T1000 (cell line): ENCODE measurements at regions not wholly inside any gene's neighbourhood (a gene's known extent, or its start where the extent isn't known, plus 50 kb on each side); places are given as distances from the start of the nearest gene placed in this dataset.

Experiments
- DNase-seq: peaks from one replicate; lab custom pipeline; 2025; ENCODE audit warnings: mixed read lengths; lab: John Stamatoyannopoulos, UW

DNA sequence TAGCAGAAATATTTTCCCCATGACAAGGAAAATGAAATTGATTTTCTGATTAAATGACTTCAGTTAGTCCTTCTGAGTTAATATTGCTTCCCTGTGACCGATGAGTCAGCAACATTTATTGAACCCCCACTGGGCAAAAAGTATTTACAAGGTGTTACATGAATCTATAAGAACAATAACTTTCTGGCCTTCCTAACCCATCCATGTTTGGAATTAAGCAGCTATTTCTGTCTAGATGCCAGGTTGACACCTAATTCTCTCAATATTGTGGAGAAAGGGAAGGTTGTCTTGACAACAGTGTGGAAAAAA lies 112.9 kb upstream of the JAZF1 start:
- DNase-seq, result no peak

DNA sequence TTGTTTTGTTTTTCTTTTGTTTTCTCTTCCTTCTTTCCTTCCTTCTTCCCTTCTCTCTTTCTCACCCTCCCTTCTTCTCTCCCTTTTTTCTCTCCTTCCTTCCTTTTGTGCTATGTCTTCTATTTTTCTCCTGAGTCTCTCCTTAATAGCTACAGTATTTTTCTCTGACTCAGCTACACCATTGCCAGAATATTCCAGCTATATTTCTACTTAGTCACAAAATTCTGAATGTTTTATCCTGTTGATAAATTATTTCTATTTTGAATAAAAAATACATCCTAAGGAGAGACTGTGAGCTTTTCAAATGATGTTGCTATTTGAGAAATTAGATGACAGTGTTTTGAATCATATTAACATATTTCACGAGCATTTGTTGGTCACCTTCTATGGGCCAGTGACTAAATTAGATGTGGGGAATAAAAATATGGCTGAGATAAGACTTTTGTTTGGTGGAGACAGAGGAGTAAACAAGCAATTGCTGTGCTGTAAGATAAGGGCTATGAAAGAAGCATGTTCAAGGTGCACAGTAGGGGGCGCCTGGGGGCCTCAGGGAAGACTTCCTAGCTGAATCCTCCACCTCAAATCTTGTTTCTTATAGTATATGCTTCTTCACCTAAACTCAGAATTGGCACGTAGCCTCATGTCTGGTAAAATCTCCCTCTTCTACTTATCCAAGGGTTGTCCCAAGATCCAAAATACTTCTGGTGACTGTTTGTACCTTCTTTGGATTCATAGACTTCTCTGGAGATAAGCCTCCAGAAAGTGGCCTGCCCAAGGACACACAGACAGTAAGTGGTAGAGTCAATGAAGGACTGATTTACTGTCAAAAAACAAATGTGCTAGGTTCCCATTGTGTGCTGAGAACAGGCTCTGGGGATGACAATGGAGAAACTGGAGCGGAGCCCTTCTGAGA lies 115.5 kb upstream of the CREB5 start:
- no peak for DNase-seq

DNA sequence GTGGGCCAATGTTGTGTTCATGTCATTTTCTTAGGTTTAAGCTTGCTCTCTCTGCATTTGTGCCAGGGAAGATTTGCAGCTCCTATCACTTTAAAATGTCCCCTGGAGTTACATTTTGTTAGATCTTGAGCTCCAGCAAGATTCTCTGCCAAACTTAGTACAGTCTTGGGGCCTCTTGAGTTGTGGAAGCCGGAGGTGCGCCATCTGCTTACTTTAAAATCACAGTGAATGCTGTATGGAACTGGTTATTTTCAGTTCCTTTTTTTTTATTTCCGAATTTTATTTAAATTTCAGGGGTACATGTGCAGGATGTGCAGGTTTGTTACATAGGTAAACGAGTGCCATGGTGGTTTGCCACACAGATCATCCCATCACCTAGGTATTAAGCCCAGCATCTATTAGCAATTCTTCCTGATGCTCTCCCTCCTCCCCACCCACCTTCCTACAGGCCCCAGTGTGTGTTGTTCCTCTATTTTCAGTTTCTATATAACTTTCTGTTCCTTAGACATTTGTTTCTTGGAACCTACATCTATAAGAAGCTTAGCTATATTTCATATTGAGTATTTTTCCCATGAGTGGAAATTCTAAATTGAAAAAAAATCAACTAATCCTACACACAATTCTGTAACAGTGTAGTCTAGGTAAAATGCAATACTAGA lies 114.4 kb upstream of the CREB5 start:
- no peak for DNase-seq

DNA sequence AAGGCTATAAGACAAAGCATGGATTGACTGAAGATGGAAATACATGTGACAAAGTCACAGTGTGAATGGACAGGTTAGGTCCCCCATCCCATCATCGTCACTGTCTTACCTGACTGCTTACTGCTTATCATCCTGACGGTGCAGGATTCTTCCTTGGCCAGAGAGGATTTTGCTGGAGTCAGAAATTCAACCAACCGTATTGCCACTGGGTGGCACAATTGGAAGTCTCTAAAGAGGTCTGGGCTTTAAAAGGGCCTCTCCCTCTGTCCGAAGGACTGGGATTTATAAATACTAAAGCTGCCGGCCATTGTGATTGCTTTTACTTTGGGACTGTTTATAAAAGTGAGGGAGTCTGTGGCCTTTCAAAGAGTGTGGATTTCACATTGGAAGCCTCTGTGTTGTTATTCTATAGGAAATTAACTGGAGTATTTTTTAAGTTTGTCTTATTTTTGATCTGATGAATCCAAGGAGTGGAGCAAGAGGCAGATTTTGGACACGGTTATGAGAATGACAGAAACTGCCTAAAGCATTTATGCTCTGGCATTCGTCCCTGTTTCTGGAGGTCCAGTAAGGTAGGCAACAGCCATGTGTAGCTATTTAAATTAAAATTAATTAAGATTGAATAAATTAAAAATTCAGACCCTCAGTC lies 113.3 kb upstream of the CREB5 start:
- DNase-seq, result no peak

DNA sequence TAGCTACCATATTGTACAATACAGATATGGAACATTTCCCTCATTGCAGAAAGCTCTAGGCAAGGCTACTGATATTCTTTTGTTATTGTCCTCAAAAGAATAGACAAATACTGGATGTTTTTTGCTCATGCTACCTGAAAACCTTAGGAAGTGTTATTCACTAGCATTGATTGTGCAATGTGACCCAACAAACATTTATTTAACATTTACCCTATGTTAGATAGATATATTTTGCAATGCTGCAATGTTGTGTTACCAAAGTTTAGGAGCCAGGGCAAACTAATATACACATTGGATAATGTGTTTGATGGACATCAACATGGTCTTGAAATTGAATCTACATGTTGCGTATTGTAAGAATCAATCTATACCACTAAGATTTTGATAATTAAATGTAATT lies 112.8 kb upstream of the CREB5 start:
- no peak for DNase-seq

DNA sequence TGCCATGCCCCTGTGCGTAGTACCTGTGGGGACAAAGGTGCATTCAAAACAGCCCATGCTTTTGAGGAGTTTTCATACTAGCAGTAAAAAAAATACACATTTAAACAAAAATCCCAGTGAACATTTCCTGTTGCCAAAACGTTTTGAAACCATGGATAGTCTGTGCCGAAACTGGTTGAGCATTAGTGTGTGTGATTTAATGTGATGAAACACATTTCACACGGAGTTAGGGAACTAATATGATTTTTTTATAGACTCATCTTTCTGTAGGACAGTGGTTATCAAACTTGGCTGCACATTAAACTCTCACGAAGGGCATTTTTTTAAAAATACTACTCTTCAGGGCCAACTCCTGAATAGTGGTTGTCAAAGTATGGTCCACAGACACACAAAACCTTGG lies 111.8 kb upstream of the CREB5 start:
- DNase-seq, result no peak

DNA sequence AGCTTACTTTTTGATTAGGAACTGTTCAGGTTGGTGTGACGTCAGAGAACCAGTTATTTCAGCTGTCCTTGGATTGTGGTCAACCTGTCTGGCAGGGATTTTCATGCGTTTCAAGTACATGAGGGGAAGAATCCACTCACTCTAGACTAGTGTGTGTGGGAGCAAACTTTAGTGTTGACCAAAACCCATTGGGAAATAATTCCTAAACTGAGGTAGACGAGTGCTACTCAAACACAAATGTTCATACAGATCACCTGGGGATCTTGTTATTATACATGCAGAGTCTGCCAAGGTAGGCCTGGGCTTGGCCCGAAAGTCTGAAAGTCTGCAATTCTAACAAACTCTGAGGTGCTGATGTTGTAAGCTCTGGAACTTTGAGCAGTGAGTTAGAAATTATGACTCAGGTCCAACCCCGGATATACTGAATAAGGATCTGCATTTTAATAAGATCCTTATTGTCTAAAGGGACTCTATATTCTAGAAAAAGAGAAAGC lies 111.1 kb upstream of the CREB5 start:
- no peak for DNase-seq

DNA sequence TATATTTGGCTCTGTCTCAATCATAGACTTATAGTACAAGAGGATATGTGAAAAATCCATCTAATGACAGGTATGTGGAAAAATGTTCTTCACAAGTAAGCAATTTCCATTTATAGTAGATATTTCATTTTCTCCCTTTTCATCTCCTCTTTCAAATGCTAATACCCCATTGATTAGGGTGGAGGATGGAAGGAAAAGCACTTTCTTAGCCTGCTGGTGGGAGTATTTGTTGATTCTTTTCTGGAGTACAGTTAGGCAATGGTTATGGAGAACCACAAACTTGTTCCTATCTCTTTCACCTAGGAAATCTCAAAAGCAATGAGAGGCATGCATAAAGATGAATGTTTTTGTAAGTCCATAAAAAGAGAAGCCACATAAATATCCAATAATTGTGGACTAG lies 108.0 kb upstream of the CREB5 start:
- DNase-seq, result no peak

DNA sequence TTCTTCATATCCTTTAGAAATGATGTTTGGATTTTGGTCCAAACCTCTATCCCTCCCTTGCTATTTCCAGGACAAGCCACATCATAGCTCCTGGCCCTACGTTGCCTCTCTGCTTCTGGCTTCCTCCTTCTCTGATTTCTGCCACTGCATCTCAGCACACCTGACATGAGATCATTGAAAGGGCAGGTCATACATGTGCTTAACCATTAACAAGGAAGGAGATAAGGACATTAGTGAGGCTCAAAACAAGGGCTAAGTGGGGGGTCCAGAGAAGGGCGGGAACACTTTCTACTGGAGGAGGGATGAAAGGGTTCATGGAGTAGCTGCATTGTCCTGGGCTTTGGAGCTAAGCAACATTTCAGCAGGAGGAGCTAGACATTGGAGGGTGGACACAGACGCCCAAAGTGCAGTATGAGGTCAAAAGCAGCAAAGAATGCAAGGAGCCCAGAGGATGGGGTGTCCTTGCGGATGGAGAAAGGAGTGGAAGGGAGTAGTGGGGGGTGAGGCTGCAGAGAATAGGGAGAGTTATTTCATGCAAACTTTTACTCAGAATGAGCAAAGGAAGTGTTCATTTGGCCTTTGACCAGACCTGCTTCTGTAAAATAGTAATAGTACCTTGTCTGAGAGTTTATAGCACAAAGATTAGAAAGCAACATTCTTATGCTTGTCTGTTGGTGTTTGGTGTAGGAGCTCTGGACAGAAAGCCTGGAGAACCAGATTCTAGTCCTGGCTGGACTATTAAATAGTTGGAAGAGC lies 102.4 kb upstream of the CREB5 start:
- DNase-seq, result no peak

DNA sequence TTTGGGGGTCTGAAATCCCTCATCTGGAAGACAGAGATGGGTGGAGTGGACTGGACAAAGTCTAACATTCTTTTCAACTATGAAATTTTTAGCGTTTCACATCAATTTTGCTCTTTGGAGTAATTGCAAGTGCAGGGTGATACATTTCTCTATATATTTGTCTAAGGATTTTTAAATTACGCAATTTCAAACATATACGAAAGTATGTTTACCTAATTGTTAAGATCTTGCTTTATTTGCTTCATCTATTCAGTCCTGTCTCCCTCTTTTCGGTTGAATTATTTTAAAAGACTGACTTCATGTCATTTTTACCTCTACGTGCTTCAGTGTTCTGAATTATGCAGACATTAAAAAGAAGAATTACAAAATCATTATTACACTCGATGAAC lies 101.9 kb upstream of the CREB5 start:
- no peak for DNase-seq

DNA sequence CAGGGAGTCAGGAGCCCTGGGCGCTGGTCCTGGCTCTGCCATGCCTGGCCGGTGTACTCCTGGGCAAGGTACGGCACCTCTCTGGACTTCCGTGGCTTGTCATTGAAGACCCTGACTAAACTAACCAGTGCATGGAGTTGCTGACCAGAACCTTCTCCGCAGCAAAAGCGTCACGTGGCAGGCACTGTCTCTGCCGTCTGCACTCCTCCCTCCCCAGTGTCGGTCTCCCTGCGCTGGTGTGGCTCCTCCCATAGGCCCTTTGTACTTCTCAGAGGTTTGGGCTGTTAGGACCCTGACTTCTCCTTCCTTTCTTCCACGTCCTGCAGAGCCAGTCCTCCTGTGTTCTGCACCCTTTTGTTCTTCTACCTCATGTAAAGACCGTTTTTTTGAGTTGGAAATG lies 100.6 kb upstream of the CREB5 start:
- DNase-seq, result no peak

DNA sequence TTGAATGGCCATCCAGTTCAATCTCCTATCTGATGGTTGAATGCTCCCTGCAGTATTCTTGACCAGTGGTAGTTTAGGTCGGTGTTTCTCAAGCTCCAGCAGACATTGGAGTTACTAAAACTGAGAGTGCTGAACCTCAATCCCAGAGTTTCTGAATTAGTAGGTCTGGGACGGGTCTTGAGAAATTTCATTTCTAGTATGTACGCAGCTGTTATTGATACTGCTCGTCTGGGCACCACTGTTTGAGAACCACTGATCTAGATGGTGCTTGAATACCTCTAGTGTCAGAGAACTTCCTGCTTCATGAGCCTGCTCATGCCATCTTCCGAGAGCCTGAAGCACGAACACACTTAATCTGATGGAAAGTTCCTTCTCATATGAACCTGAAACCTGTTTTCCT lies 99.4 kb upstream of the CREB5 start:
- no peak for DNase-seq

DNA sequence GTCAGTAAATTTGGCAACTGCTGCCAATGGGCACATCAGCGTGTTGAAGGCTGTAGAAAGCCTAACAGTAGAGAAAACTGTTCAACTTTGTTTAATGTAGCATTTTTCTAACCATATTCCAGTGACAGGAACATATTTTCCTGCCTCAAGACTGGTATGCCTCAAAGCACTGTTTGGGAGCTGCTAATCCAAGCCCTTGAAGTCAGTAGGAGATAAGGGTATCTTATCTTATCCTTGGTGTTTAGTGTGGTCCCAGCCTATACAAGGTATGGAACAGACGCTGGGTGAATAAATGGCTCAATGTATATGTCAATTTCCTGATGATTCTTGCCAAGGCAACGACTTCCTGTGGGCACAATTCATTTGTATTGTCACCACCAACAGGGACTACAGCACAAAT lies 97.5 kb upstream of the CREB5 start:
- DNase-seq, result no peak

DNA sequence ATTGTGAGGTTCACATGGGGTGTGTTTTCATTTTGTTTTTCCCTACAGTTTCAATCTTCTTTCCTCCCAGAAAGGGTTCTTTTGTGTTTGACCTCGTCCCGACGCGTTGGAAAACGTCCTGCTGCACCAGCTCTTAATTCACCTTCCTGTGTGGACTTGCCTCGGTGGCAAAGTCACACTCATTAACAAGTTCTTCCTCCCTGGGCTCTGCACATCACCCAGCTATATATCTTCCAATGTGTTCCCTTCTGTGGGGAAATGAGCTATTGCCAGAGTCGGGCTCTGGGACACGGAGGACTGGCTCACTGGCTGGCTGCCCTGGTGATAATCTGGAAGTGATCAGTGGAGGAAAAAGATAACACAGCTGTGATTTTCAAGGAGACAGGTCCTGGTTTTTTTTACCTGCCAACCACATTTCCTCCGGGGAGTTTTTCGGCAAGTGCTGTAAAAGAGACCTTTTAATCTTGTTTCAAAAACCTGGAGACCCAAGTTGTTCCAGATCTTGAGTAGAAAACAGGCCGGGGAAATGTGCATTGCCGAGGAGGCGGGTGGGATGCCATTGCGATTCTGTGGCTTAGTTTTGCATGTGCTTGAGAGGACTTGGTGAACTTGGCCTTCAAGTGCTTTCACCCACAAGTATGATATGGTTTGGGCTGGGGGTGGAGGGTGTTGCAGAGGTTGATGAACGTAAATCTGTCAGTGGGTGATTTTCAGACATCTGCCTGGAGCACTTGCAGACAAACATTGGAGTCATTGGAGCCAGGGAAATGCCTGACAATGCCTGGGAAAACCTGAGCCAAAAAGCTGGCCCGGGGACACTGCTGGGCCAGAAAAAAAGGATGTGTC lies 96.5 kb upstream of the CREB5 start:
- no peak for DNase-seq

DNA sequence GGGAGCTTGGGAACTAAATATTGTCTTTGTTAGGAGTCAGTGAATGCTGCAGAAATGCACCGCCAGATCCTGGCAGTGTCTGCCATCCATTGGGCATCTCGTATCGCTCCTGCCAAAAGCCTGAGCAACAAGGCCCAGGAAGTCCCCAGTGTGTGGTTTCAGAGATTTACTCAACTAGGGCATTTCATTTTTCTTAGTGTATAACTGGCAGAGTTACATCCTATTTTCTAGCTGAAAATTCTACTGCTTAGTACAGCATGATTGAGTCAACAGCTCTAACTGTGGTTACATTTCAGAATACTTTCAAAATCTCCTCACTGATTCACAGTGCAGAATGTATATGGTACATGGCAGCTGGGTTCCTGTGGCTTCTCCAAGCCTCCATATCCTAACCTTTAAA lies 95.8 kb upstream of the CREB5 start:
- DNase-seq, result no peak

DNA sequence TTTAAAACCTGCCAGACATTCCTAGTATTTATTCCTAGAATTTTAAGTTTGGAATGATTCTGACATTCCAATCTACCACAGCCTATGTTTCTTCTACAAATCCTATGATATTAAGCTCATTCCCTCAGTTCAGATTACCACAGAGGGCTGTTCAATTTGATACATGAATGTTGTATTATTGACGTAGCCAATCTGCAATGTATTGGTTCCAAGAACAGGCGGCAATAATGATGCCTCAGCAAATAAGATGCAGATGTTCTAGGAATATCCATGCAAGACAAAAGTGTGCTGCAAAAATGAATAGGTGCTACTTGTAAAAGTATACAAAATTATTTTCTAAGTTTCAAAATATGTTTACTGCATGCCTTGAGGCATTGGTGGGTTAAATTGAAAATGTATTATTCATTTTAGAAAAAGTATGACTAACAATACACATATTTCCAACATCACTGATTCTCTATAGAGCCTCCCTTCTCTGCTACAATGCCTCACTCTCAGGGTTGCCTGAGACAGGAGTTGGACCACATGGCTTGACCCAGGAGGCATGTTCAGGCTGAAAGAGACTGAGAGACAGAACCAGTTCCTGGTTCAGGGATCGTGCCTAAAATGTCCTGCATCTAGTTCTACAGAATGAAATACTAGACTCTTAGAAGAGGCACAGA lies 94.1 kb upstream of the CREB5 start:
- DNase-seq, result no peak

DNA sequence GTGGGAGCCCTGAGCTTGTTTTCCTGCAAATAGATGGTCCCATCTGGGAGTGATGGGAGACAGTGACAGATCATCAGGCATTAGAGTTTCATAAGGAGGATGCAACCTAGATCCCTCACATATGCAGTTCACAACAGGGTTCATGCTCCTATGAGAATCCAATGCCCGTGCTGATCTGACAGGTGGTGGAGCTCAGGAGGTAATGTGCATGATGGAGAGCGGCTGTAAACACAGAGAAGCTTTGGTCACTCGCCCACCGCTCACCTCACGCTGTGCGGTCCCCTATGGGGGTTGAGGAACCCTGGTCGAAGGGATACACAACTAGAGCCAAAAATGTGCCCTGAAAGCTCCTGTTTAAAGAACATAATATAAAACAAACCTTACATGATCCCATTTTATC lies 88.5 kb upstream of the CREB5 start:
- DNase-seq, result no peak

DNA sequence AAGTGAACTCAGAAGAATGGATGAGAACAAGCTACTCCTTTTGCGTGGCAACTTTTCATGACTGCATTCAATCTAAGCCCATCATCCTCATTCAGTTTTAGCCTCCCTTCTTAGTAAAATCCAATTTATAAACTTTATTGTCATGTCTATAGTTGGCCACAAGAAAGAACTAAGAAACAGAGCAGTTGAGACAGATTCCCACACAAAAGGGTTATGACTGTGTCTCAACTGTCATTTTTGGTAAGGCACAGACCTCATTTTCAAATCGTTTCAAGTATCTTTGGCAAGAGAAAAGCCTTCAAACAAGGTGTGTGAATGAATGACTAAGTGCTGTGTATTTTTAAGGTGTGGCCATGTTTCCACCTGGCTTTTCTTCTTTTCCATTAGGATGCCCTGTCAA lies 84.2 kb upstream of the CREB5 start:
- DNase-seq, result no peak

DNA sequence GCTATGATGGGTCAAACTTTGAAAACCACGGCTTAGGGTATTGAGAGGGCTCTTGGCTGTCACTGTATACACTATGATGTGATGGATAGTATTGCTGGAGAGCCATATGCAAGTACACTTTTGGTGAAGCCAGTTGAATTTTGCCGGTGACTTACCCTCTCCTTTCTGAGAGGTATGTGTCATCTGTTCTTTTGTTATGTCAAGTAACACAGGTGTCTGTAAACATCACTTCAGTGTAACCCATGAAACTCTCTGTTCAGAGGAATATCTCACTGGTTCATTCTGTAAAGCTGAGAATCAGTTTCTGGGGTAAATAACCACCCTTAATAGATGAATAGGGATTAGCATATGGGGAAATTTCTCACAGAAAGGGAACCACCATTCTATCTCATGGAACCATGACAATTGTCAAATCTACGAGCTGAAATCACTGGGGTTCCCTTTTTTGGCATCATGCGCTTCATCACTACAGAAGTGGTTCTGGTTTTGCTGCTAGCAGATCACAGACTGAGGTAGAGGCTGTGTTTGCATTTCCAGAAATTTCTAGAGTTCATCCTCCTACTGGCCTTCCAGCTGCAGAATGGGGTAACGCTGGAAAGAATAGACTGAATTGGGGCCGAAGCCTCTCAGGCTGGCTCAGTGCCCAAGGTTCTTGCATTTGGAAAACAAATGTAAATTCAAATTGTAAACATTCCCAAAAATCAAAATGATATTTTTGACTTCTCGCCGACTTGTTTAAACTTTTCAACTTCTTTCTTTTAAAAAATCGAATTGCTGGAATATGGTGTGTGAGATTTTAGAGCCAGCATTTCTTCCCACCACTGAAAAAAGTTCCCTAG lies 83.3 kb upstream of the CREB5 start:
- no peak for DNase-seq
